SU-DHL-6 (cell line): ENCODE measurements at regions not wholly inside any gene's neighbourhood (a gene's known extent, or its start where the extent isn't known, plus 50 kb on each side); places are given as distances from the start of the nearest gene placed in this dataset.
"Not testable (repeated sequence)": the region's sequence is repeated elsewhere in the genome, so short reads cannot be mapped to it uniquely, and the experiment has no call there.

Source experiments
- H2AFZ ChIP-seq: fragments of 200-600 bp; sonication (generic); 2 replicates; pipeline ENCODE4 v1.6.1; 2014; ENCODE audit warnings: low read depth, mild to moderate bottlenecking, moderate library complexity, mixed read lengths, antibody characterized with exemption, low read length; ENCODE audit not compliant: severe bottlenecking
- H3F3A ChIP-seq: fragments of 200-600 bp; shearing (Covaris generic); 2 replicates; pipeline ENCODE4 v1.6.0; 2016; ENCODE audit warnings: antibody characterized with exemption, mild to moderate bottlenecking; ENCODE audit not compliant: insufficient read depth
- H3K27ac ChIP-seq: fragments of 200-600 bp; sonication (generic); 2 replicates; pipeline ENCODE4 v1.5.1; 2016; ENCODE audit warnings: low read depth, mild to moderate bottlenecking, low read length, moderate library complexity, mixed read lengths
- H3K27me3 ChIP-seq: fragments of 200-600 bp; sonication (generic), shearing (Covaris generic); 2 replicates; pipeline ENCODE4 v1.6.0; 2014; ENCODE audit warnings: mild to moderate bottlenecking, low read length
- H3K36me3 ChIP-seq: fragments of 200-600 bp; sonication (generic); 2 replicates; pipeline ENCODE4 v1.6.1; 2014; ENCODE audit warnings: mild to moderate bottlenecking, low read length, mixed read lengths
- H3K4me2 ChIP-seq: fragments of 300-600, 200-600 bp; shearing (Covaris generic), sonication (generic); 2 replicates; pipeline ENCODE4 v1.6.0; 2014; ENCODE audit warnings: low read length, low read depth, mild to moderate bottlenecking; ENCODE audit not compliant: poor library complexity, severe bottlenecking
- H3K4me3 ChIP-seq: fragments of 200-600 bp; sonication (generic); 2 replicates; pipeline ENCODE4 v1.5.1; 2014; ENCODE audit warnings: antibody characterized with exemption, low read length, mild to moderate bottlenecking, mixed read lengths; ENCODE audit not compliant: insufficient read depth, poor library complexity, severe bottlenecking
- H3K79me2 ChIP-seq: fragments of 200-600 bp; sonication (generic); 2 replicates; pipeline ENCODE4 v1.6.1; 2014; ENCODE audit warnings: mild to moderate bottlenecking, low read length, moderate library complexity; ENCODE audit not compliant: insufficient read depth
- H3K9ac ChIP-seq: fragments of 200-600 bp; sonication (generic); 2 replicates; pipeline ENCODE4 v1.7.0; 2014; ENCODE audit warnings: mild to moderate bottlenecking, low read length
- H3K9me2 ChIP-seq: fragments of 200-600 bp; sonication (generic); replicated peaks from 2 replicates; pipeline ENCODE4 v1.6.1; 2014; ENCODE audit warnings: low read length; ENCODE audit not compliant: insufficient read depth
- H3K9me3 ChIP-seq: fragments of 200-600 bp; sonication (generic); 2 replicates; pipeline ENCODE4 v1.6.1; 2014; ENCODE audit warnings: low read length, mixed read lengths; ENCODE audit not compliant: insufficient read depth
- H4K20me1 ChIP-seq: fragments of 200-600 bp; sonication (generic); 2 replicates; pipeline ENCODE4 v1.6.1; 2014; ENCODE audit warnings: low read depth, mild to moderate bottlenecking, antibody characterized with exemption, low read length, moderate library complexity, mixed read lengths
- EZH2phosphoT487 ChIP-seq: fragments of 200-600 bp; sonication (generic), shearing (Covaris generic); conservative IDR thresholded peaks from 2 replicates; pipeline ENCODE4 v1.6.1; 2018; ENCODE audit warnings: mild to moderate bottlenecking, antibody characterized with exemption, low read length, moderate library complexity, mixed read lengths
- TF ChIP-seq, protein P1 (sequence below): fragments of 200-600 bp; sonication (generic); IDR thresholded peaks from one replicate; pipeline ENCODE4 v1.5.1; 2017; ENCODE audit warnings: antibody characterized with exemption, mild to moderate bottlenecking, low read length, moderate library complexity; ENCODE audit not compliant: insufficient read depth, poor library complexity, severe bottlenecking

DNA sequence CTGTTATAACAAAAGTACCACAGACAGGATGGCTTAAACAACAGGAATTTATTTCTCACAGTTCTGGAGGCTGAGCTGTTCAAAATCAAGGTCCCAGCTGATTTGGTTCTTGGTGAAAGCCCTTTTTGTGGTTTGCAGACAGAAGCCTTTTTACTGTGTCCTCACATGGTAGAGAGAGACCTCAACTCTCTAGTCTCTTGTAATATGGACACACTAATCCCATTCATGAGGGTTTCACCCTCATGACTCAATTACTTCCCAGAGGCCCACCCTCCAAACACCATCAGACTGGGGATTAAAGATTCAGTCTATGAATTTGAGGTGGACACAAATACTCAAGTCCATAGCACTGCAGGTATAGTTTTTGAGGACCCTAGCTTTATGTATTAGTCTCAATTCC, 97.3 kb upstream of the WIPF3 start:
- H3K36me3 ChIP-seq, H3K27me3 ChIP-seq, H3K27ac ChIP-seq, H3K4me2 ChIP-seq, H4K20me1 ChIP-seq, H3K9me3 ChIP-seq, H2AFZ ChIP-seq, H3K79me2 ChIP-seq, H3F3A ChIP-seq, H3K9me2 ChIP-seq, H3K4me3 ChIP-seq, H3K9ac ChIP-seq: not testable (repeated sequence)

DNA sequence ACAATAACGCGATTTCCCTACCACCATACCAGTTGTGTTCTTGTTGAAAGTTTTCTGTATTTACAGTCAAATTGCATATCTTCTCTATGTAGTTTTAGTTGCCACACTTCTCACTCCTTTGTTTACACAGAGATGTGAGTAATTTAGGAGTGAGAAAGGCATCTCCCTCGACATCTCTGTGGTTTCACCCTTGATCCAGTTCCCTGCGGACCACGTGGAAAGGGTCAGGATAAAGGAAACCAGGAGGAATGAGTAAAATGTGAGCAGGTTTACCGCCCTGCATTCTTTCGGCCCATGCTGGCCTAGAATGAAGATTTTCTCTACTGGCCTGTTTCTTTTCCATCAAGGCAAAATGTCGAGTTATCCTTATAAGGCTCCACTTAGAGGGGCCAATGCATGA, 83.2 kb upstream of the WIPF3 start:
- H2AFZ ChIP-seq, H3K9ac ChIP-seq, H4K20me1 ChIP-seq, H3K9me3 ChIP-seq, H3F3A ChIP-seq, H3K27ac ChIP-seq, H3K79me2 ChIP-seq, H3K4me2 ChIP-seq, H3K9me2 ChIP-seq, H3K27me3 ChIP-seq, H3K36me3 ChIP-seq, H3K4me3 ChIP-seq: not testable (repeated sequence)

DNA sequence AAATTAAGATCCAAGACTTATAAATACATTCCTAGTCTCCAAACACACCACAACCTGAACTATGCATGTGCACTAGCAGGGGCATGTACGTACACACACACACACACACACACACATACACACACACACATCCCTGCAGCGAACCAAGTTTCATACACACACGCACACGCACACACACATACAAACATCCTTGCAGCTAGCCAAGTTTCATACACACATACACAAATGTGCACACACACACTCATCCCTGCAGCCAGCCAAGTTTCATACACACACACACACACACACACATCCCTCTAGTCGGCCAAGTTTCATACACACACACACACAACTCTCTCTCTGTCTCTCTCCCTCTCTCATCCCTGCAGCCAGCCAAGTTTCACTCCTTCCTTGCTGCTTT, 82.7 kb upstream of the WIPF3 start:
- no peaks in the 10 kb centered on the region for H3F3A ChIP-seq
- no peaks in the 10 kb centered on the region for H3K27me3 ChIP-seq
- no peaks in the 10 kb centered on the region for H4K20me1 ChIP-seq
- no peaks in the 10 kb centered on the region for H3K9me3 ChIP-seq
- H3K79me2 ChIP-seq = no peaks in the 10 kb centered on the region
- H3K36me3 ChIP-seq = no peaks in the 10 kb centered on the region
- no peak for TF ChIP-seq EZH2phosphoT487
- TF ChIP-seq, protein P1, sequence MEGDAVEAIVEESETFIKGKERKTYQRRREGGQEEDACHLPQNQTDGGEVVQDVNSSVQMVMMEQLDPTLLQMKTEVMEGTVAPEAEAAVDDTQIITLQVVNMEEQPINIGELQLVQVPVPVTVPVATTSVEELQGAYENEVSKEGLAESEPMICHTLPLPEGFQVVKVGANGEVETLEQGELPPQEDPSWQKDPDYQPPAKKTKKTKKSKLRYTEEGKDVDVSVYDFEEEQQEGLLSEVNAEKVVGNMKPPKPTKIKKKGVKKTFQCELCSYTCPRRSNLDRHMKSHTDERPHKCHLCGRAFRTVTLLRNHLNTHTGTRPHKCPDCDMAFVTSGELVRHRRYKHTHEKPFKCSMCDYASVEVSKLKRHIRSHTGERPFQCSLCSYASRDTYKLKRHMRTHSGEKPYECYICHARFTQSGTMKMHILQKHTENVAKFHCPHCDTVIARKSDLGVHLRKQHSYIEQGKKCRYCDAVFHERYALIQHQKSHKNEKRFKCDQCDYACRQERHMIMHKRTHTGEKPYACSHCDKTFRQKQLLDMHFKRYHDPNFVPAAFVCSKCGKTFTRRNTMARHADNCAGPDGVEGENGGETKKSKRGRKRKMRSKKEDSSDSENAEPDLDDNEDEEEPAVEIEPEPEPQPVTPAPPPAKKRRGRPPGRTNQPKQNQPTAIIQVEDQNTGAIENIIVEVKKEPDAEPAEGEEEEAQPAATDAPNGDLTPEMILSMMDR = no peak
- H2AFZ ChIP-seq = no peak overlapping the region
- H3K4me2 ChIP-seq = no peak overlapping the region
- no peak overlapping the region for H3K4me3 ChIP-seq
- H3K9ac ChIP-seq = no peak overlapping the region
- no peak overlapping the region for H3K27ac ChIP-seq
- no peaks in the 10 kb centered on the region for H3K9me2 ChIP-seq

DNA sequence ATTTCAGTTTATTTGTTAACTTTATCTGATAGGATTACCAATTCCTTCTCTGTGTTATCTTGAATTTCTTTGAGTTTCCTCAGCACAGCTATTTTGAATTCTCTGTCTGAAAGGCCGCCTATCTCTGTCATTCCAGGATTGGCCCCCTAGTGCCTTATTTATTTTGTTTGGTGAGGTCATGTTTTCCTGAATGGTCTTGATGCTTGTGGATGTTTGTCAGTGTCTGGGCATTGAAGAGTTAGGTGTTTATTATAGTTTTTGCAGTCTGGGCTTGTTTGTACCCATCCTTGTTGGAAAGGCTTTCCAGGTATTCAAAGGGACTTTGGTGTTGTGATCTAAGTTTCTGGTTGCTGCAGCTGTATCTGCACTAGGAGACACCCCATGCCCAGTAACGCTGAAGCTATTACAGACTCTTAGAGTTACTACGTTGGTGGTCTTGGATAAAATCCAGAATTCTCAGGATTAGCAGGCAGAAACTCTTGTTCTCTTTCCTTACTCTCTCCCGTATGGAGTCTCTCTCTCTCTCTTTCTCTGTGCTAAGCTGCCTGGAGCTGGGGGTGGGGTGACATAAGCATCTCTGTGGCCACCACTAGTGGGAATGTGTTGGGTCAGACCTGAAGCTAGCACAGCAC, 76.7 kb upstream of the WIPF3 start:
- H3K4me2 ChIP-seq, H4K20me1 ChIP-seq, H3F3A ChIP-seq, H3K9me2 ChIP-seq, H3K79me2 ChIP-seq, H3K27ac ChIP-seq, H3K9me3 ChIP-seq, H2AFZ ChIP-seq, H3K27me3 ChIP-seq, H3K36me3 ChIP-seq, H3K4me3 ChIP-seq, H3K9ac ChIP-seq: not testable (repeated sequence)

DNA sequence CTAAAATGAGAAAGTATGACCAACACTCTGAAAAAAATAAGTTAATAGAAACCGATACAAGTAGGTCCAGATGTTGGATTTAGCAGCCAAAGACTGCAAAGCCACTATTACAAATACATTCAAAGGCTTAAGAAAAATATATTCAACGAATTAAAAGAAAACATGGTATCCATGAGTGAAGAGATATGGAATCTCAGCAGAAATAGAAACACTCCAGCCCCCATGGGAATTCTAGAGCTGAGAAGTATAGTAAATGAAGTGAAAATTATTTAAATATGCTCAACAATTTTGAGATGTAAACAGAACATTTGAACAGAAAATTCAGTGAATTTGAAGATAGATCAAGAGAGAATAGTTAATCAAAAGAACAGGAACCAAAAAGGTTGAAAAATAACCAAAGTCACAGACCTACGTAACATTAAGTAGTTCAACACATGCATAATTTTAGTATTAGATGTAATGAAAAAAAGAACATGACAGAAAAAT, 72.0 kb upstream of the WIPF3 start:
- no peaks in the 10 kb centered on the region for H3K79me2 ChIP-seq
- H3K4me2 ChIP-seq = no peak overlapping the region
- no peak overlapping the region for H3K9ac ChIP-seq
- no peaks in the 10 kb centered on the region for H4K20me1 ChIP-seq
- H3K4me3 ChIP-seq = no peak overlapping the region
- no peaks in the 10 kb centered on the region for H3F3A ChIP-seq
- no peak overlapping the region for H2AFZ ChIP-seq
- H3K9me3 ChIP-seq = no peaks in the 10 kb centered on the region
- H3K27me3 ChIP-seq = no peaks in the 10 kb centered on the region
- TF ChIP-seq, protein P1 = no peak
- no peak for TF ChIP-seq EZH2phosphoT487
- H3K27ac ChIP-seq = no peak overlapping the region
- H3K9me2 ChIP-seq = no peaks in the 10 kb centered on the region
- no peaks in the 10 kb centered on the region for H3K36me3 ChIP-seq

DNA sequence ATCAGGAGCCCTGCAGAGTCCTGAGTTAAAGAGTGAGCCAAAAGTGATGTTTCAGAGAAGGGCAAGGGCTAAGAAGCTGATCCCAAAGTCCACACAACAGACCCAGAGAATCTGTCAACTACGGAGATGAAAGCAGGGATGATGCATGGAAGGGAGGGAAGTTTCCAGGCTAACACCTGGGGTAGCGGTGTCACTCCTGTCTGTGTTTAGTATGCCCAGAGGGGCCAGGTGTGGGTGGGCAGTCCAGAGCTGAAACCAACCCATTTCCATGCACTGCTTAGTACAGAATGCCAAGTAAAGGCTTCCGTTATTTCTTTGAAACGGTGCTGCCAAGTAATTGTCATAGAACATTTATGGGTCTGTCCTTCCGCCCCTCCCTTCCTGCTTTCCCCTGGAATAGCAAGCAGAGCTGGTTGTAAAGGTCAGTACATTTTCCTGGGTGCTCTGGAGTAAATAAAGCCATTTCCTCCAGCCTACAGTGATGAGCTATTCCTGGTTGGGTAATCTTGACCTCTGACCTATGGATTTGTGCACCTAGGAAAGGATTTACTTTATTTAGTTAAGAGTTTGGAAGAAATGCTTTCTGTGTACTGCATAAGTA, 58.6 kb upstream of the WIPF3 start:
- not testable (repeated sequence) for H3K27me3 ChIP-seq, H3K9ac ChIP-seq, H3K4me2 ChIP-seq, H3K9me2 ChIP-seq, H3K36me3 ChIP-seq, H3K9me3 ChIP-seq, H3K79me2 ChIP-seq, H3K4me3 ChIP-seq, H3K27ac ChIP-seq, H2AFZ ChIP-seq, H3F3A ChIP-seq, H4K20me1 ChIP-seq
